ENCODE measurements at regions not wholly inside any gene's neighbourhood (a gene's known extent, or its start where the extent isn't known, plus 50 kb on each side); places are given as distances from the start of the nearest gene placed in this dataset.
"Not testable (repeated sequence)": the region's sequence is repeated elsewhere in the genome, so short reads cannot be mapped to it uniquely, and the experiment has no call there.

GRCh38 chr10:77721815-77722214 lies 84.2 kb upstream of the KCNMA1 start:
- TF ChIP-seq Cebpa-rat (IDR thresholded peaks at IDR 0.05): no peak
- Histone ChIP-seq H3K4me2 (no peak overlapping the region), H3K36me3 (no peaks in the 10 kb centered on the region), H3K27me3 (no peaks in the 10 kb centered on the region), H3K9me3 (no peaks in the 10 kb centered on the region), H3K4me1 (no peaks in the 10 kb centered on the region), H3K4me3 (no peak overlapping the region), H3K27ac (no peak overlapping the region), H4K20me1 (no peaks in the 10 kb centered on the region), H3K9ac (no peak overlapping the region)

DNA sequence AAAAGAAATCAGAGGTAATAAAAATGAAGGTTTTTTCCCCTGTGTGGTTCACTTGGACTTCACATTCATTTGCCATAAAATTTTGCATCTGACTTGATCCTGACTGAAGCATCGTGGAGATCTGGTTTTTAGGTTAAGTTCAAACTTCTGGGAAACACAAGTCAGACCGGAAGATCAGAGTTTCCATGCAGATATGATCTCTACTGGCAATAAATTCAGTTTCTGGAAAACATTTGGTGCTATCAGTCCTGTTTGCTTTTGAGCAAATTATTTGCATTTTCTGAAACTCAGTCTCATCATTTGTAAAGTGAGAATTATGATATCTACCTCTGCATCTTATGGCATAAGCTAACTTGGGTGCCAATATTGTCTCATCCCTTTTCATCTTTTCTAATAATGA lies 81.3 kb upstream of the KCNMA1 start:
- Histone ChIP-seq H3K27me3 (no peaks in the 10 kb centered on the region), H3K27ac (no peak overlapping the region)

DNA sequence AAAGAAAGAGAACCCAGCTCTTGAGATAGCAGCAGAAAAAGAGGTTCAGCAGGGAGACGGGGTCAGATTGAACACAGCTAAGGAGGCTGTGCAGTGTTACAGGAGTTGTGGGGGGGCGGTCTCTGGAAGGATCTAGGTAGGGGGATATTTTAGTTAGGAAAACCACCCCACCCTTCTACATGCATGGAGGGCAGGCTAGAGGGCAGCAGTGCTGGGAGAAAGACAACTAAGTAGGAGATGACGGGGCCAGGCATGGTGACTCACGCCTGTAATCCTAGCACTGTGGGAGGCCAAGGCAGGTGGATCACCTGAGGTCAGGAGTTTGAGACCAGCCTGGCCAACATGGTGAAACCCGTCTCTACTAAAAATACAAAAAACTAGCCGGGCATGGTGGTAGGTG lies 80.7 kb upstream of the KCNMA1 start:
- H3K27ac ChIP-seq, H3K9me3 ChIP-seq, H3K36me3 ChIP-seq, H3K4me3 ChIP-seq, H3K9ac ChIP-seq, H3K27me3 ChIP-seq, H3K4me1 ChIP-seq, H3K4me2 ChIP-seq, H4K20me1 ChIP-seq: not testable (repeated sequence)

More for the DNA sequence above, 81.3 kb upstream of the KCNMA1 start:
- no peaks in the 10 kb centered on the region for H3K9me3 ChIP-seq
- H3K4me3 ChIP-seq: no peak overlapping the region
- H4K20me1 ChIP-seq: no peaks in the 10 kb centered on the region
- H3K36me3 ChIP-seq: no peaks in the 10 kb centered on the region
- no peak for TF ChIP-seq Cebpa-rat (IDR thresholded peaks at IDR 0.05)
- H3K4me1 ChIP-seq: no peaks in the 10 kb centered on the region
- H3K9ac ChIP-seq: no peak overlapping the region
- no peak overlapping the region for H3K4me2 ChIP-seq

- Histone ChIP-seq H3K27me3 (no peaks in the 10 kb centered on the region), H3K4me3 (no peak overlapping the region), H3K4me2 (no peak overlapping the region), H3K9ac (no peak overlapping the region), H3K27ac (no peak overlapping the region), H3K9me3 (no peaks in the 10 kb centered on the region), H3K4me1 (no peaks in the 10 kb centered on the region), H4K20me1 (no peaks in the 10 kb centered on the region), H3K36me3 (no peaks in the 10 kb centered on the region)
- no peak for TF ChIP-seq Cebpa-rat (IDR thresholded peaks at IDR 0.05)
These were observed 79.7 kb upstream of the KCNMA1 start for GRCh38 chr10:77717336-77717735.

DNA sequence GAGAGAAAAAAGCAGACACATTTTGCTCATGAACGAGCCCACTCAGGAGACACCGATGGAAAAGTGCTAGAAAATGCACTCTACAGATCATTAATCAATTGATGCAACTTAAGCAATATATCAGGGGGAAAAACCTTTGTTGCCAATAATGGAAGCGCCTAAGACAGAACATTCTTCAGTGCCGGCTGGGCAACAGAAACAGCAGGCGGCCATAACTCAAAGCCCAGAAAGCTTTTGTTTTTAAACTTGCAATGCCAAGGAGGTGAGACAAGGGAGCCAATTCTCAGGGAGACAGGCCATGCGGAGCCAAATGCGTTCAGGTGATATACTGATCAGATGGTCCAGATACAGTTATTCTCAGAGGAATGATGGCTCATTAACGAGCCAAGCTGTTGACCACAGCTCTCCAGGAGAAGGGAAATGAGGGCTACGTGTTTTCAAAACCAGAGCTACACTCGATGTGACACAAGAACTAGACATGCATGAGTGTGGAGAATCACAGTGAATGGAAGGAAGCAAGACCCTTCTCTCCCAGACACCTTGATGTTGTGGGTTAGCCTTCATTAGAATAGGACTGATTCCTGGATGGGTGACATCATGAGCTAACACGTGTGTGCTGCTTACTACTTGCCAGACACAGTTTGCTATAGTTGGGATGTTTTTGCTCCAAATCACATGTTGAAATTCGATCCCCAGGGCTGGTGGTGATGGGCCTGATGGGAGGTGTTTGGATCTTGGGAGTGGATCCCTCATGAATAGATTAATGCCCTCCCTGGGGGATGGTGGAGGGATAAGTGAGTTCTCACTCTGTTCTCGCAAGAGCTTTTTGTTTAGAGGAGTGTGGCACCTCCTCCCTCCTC lies 79.1 kb upstream of the KCNMA1 start:
- no peak overlapping the region for H3K9ac ChIP-seq

DNA sequence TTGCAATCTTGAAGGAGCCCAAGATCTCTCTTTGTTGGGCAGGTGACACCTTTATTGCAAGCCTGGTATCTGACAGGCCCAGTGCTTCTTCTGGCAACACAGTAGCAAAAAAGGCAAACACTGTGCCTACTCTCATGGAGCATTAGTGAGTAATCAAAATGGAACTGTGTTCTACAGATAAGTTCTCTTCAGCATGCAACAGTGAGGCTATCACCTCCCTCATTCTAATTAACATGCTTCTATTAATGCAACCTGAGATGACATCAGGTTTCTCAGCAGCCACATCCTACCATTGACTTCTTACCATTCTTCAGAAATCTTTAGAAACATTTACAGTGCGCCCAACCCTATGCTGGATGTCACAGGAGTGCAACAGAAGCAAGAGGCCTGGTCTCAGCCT lies 77.9 kb upstream of the KCNMA1 start:
- no peak overlapping the region for H3K27ac ChIP-seq

More for the DNA sequence above, 79.1 kb upstream of the KCNMA1 start:
- no peak overlapping the region for H3K4me2 ChIP-seq
- no peaks in the 10 kb centered on the region for H3K36me3 ChIP-seq
- no peak for TF ChIP-seq Cebpa-rat (IDR thresholded peaks at IDR 0.05)
- no peak overlapping the region for H3K4me3 ChIP-seq
- no peaks in the 10 kb centered on the region for H3K4me1 ChIP-seq
- no peaks in the 10 kb centered on the region for H3K27me3 ChIP-seq
- H3K9me3 ChIP-seq: no peaks in the 10 kb centered on the region
- H3K27ac ChIP-seq: no peak overlapping the region
- no peaks in the 10 kb centered on the region for H4K20me1 ChIP-seq

DNA sequence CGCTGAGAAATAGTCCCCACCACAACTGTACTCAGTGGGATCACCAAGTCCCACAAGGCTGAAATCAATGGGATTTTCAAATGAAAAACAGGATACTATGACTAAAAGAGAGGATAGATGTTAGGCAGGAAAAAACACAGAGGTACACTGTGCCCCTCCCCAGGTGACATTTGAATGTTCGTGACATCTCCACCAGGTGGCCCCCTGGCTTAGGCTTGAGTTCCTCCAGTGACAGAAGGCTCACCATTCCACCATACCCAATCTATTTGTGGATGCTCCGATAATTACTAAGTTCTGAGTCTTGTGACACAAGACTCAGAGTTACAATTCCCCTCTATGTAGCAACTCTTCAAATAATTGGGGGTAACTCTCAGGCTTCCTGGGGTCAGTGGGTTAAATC lies 77.5 kb upstream of the KCNMA1 start:
- Histone ChIP-seq H3K4me3 (no peak overlapping the region), H3K27me3 (no peaks in the 10 kb centered on the region), H3K36me3 (no peaks in the 10 kb centered on the region), H3K27ac (no peak overlapping the region), H3K4me2 (no peak overlapping the region), H3K9me3 (no peaks in the 10 kb centered on the region), H3K9ac (no peak overlapping the region), H3K4me1 (peaks cover 7% of the 10 kb centered on the region), H4K20me1 (no peaks in the 10 kb centered on the region)
- TF ChIP-seq Cebpa-rat (IDR thresholded peaks at IDR 0.05): no peak

More for the DNA sequence above, 77.9 kb upstream of the KCNMA1 start:
- H3K4me2 ChIP-seq: no peak overlapping the region
- H3K4me1 ChIP-seq: peaks cover 6% of the 10 kb centered on the region
- no peaks in the 10 kb centered on the region for H3K27me3 ChIP-seq
- no peaks in the 10 kb centered on the region for H4K20me1 ChIP-seq
- no peak for TF ChIP-seq Cebpa-rat (IDR thresholded peaks at IDR 0.05)
- H3K36me3 ChIP-seq: no peaks in the 10 kb centered on the region
- no peak overlapping the region for H3K9ac ChIP-seq
- no peak overlapping the region for H3K4me3 ChIP-seq
- no peaks in the 10 kb centered on the region for H3K9me3 ChIP-seq

GRCh38 chr10:77713521-77714280 lies 76.1 kb upstream of the KCNMA1 start:
- Histone ChIP-seq H3K4me3 (no peak overlapping the region), H3K4me2 (no peak overlapping the region), H3K4me1 (peaks cover 7% of the 10 kb centered on the region), H3K27me3 (no peaks in the 10 kb centered on the region), H3K27ac (no peak overlapping the region), H4K20me1 (no peaks in the 10 kb centered on the region), H3K9me3 (no peaks in the 10 kb centered on the region), H3K9ac (no peak overlapping the region), H3K36me3 (no peaks in the 10 kb centered on the region)
- TF ChIP-seq Cebpa-rat (IDR thresholded peaks at IDR 0.05): no peak

GRCh38 chr10:77712207-77712606 lies 74.6 kb upstream of the KCNMA1 start:
- Histone ChIP-seq H3K27ac (no peak overlapping the region), H3K36me3 (no peaks in the 10 kb centered on the region), H3K9me3 (no peaks in the 10 kb centered on the region), H3K27me3 (no peaks in the 10 kb centered on the region), H3K4me3 (no peak overlapping the region), H3K4me2 (no peak overlapping the region), H3K9ac (no peak overlapping the region), H4K20me1 (no peaks in the 10 kb centered on the region), H3K4me1 (peaks cover 7% of the 10 kb centered on the region)
- TF ChIP-seq Cebpa-rat (IDR thresholded peaks at IDR 0.05): no peak

GRCh38 chr10:77711683-77712049 lies 74.1 kb upstream of the KCNMA1 start:
- peak overlapping the region; percentile 95; the same call in 1 of the 2 replicates for H3K4me2 ChIP-seq
- H3K9ac ChIP-seq: no peak overlapping the region

More at GRCh38 chr10:77711683-77712049, 74.1 kb upstream of the KCNMA1 start:
- H3K9me3 ChIP-seq: no peaks in the 10 kb centered on the region
- no peak overlapping the region for H3K27ac ChIP-seq
- H4K20me1 ChIP-seq: no peaks in the 10 kb centered on the region
- no peak overlapping the region for H3K4me3 ChIP-seq
- peaks cover 7% of the 10 kb centered on the region for H3K4me1 ChIP-seq
- TF ChIP-seq Cebpa-rat (IDR thresholded peaks at IDR 0.05): no peak
- no peaks in the 10 kb centered on the region for H3K27me3 ChIP-seq
- no peaks in the 10 kb centered on the region for H3K36me3 ChIP-seq
